ENCODE measurements at regions not wholly inside any gene's neighbourhood (a gene's known extent, or its start where the extent isn't known, plus 50 kb on each side); places are given as distances from the start of the nearest gene placed in this dataset.
"Not testable (repeated sequence)": the region's sequence is repeated elsewhere in the genome, so short reads cannot be mapped to it uniquely, and the experiment has no call there.

- Histone ChIP-seq H3K27ac (ENCODE audit: low read depth in 1 of 2, low read length in 1 of 2) (no peak overlapping the region), H3K4me3 (no peak overlapping the region), H3K27me3 (ENCODE audit: control insufficient read depth in 3 of 3, insufficient read depth in 3 of 3, low read length in 2 of 3) (no peaks in the 10 kb centered on the region), H3K9ac (ENCODE audit: insufficient read depth in 1 of 2, low read length in 2 of 2) (no peak overlapping the region), H3K9me3 (ENCODE audit: control insufficient read depth in 4 of 4, insufficient read depth in 3 of 4, low read length in 3 of 4) (no peaks in the 10 kb centered on the region), H3K36me3 (ENCODE audit: control insufficient read depth in 4 of 4, insufficient read depth in 4 of 4, low read length in 4 of 4) (no peaks in the 10 kb centered on the region), H3K4me1 (ENCODE audit: control insufficient read depth in 5 of 5, insufficient read depth in 5 of 5, low read length in 5 of 5) (peaks cover 0 to 9% (median 0%) of the 10 kb centered on the region in 5 donors)
- TF ChIP-seq, protein P1, sequence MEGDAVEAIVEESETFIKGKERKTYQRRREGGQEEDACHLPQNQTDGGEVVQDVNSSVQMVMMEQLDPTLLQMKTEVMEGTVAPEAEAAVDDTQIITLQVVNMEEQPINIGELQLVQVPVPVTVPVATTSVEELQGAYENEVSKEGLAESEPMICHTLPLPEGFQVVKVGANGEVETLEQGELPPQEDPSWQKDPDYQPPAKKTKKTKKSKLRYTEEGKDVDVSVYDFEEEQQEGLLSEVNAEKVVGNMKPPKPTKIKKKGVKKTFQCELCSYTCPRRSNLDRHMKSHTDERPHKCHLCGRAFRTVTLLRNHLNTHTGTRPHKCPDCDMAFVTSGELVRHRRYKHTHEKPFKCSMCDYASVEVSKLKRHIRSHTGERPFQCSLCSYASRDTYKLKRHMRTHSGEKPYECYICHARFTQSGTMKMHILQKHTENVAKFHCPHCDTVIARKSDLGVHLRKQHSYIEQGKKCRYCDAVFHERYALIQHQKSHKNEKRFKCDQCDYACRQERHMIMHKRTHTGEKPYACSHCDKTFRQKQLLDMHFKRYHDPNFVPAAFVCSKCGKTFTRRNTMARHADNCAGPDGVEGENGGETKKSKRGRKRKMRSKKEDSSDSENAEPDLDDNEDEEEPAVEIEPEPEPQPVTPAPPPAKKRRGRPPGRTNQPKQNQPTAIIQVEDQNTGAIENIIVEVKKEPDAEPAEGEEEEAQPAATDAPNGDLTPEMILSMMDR (IDR thresholded peaks at IDR 0.05; ENCODE audit: control extremely low read depth, extremely low read depth), result no peak
- ATAC-seq (ENCODE audit: insufficient read depth, low FRiP score) (no peak), DNase-seq (no peak)
- whole genome bisulfite sequencing, 2 donors, result 94 to 95% methylated on average over 5 of the region's 5 CpGs
Observed at GRCh38 chr2:44084850-44085249, 83.8 kb upstream of the PPM1B start.

GRCh38 chr2:44086629-44087028, 82.0 kb upstream of the PPM1B start:
- no peaks in the 10 kb centered on the region for H3K36me3 ChIP-seq (ENCODE audit: control insufficient read depth in 4 of 4, insufficient read depth in 4 of 4, low read length in 4 of 4)
- H3K27me3 ChIP-seq (ENCODE audit: control insufficient read depth in 3 of 3, insufficient read depth in 3 of 3, low read length in 2 of 3), result no peaks in the 10 kb centered on the region
- TF ChIP-seq, protein P1 (IDR thresholded peaks at IDR 0.05; ENCODE audit: control extremely low read depth, extremely low read depth), result no peak
- DNase-seq (no peak), ATAC-seq (ENCODE audit: insufficient read depth, low FRiP score) (no peak)
- peaks cover 0 to 9% (median 0%) of the 10 kb centered on the region in 5 donors for H3K4me1 ChIP-seq (ENCODE audit: control insufficient read depth in 5 of 5, insufficient read depth in 5 of 5, low read length in 5 of 5)
- H3K9ac ChIP-seq (ENCODE audit: insufficient read depth in 1 of 2, low read length in 2 of 2), result peak overlapping the region in 1 of 2 donors; percentile 13
- no peaks in the 10 kb centered on the region for H3K9me3 ChIP-seq (ENCODE audit: control insufficient read depth in 4 of 4, insufficient read depth in 3 of 4, low read length in 3 of 4)
- no peak overlapping the region for H3K27ac ChIP-seq (ENCODE audit: low read depth in 1 of 2, low read length in 1 of 2)
- H3K4me3 ChIP-seq, result no peak overlapping the region
- 83 to 95% methylated on average over 12 of the region's 12 CpGs for WGBS, 2 donors

DNA sequence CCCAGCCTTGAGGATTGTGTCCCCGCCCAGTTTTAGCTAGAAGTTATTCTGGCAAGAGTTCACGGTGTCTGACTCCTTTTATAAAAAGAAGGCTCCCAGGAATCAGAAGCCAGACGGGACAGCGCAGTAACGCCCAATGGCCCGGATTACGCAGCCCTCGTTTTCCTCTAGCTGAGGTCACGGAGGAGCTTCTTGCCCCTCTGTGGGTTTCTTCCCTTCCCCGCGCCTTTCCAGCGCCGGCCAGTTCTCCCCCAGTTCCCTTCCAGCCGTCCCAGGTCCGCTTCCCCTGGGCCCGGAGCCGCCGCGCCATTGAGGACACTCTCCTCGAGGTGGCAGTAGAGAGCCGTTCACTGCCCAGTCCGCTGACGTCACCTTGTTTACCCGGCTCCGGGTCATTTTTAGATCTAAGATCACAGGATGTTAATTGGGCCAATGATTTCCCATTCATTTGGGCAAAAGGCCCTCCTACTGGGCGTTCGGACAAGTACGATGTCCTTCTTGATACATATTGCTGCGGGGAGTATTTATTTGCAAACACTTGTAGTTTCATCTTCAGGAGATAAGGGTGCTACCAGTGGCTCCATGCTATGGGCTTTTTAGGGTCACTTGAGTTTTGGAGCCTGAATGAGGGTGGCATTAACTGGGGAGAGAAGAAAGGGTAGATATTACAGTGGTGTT, 81.5 kb upstream of the PPM1B start:
- no peak overlapping the region for H3K4me3 ChIP-seq
- no peaks in the 10 kb centered on the region for H3K36me3 ChIP-seq (ENCODE audit: control insufficient read depth in 4 of 4, insufficient read depth in 4 of 4, low read length in 4 of 4)
- H3K9me3 ChIP-seq (ENCODE audit: control insufficient read depth in 4 of 4, insufficient read depth in 3 of 4, low read length in 3 of 4), result no peaks in the 10 kb centered on the region
- DNase-seq (peak; percentile 85 to 91 (median 89)), ATAC-seq (ENCODE audit: insufficient read depth, low FRiP score) (peak; percentile 95)
- no peak overlapping the region for H3K27ac ChIP-seq (ENCODE audit: low read depth in 1 of 2, low read length in 1 of 2)
- peaks cover 0 to 9% (median 0%) of the 10 kb centered on the region in 5 donors for H3K4me1 ChIP-seq (ENCODE audit: control insufficient read depth in 5 of 5, insufficient read depth in 5 of 5, low read length in 5 of 5)
- peak overlapping the region; percentile 13 to 72 for H3K9ac ChIP-seq (ENCODE audit: insufficient read depth in 1 of 2, low read length in 2 of 2)
- H3K27me3 ChIP-seq (ENCODE audit: control insufficient read depth in 3 of 3, insufficient read depth in 3 of 3, low read length in 2 of 3), result no peaks in the 10 kb centered on the region
- whole genome bisulfite sequencing, 2 donors, result 7 to 11% methylated on average over 29 of the region's 29 CpGs
- TF ChIP-seq, protein P1 (IDR thresholded peaks at IDR 0.05; ENCODE audit: control extremely low read depth, extremely low read depth), result peak; percentile 85

- H3K36me3 ChIP-seq (ENCODE audit: control insufficient read depth in 4 of 4, insufficient read depth in 4 of 4, low read length in 4 of 4), result no peaks in the 10 kb centered on the region
- TF ChIP-seq, protein P1 (IDR thresholded peaks at IDR 0.05; ENCODE audit: control extremely low read depth, extremely low read depth), result no peak
- no peak overlapping the region for H3K27ac ChIP-seq (ENCODE audit: low read depth in 1 of 2, low read length in 1 of 2)
- no peaks in the 10 kb centered on the region for H3K9me3 ChIP-seq (ENCODE audit: control insufficient read depth in 4 of 4, insufficient read depth in 3 of 4, low read length in 3 of 4)
- DNase-seq, result peak in 1 of 3 donors; percentile 23
- H3K9ac ChIP-seq (ENCODE audit: insufficient read depth in 1 of 2, low read length in 2 of 2), result peak overlapping the region in 1 of 2 donors; percentile 72
- peaks cover 0 to 9% (median 0%) of the 10 kb centered on the region in 5 donors for H3K4me1 ChIP-seq (ENCODE audit: control insufficient read depth in 5 of 5, insufficient read depth in 5 of 5, low read length in 5 of 5)
- ATAC-seq (ENCODE audit: insufficient read depth, low FRiP score), result no peak
- no peaks in the 10 kb centered on the region for H3K27me3 ChIP-seq (ENCODE audit: control insufficient read depth in 3 of 3, insufficient read depth in 3 of 3, low read length in 2 of 3)
- H3K4me3 ChIP-seq, result no peak overlapping the region
- 64 to 67% methylated on average over 4 of the region's 4 CpGs for WGBS, 2 donors
Observed at GRCh38 chr2:44087714-44088092, 81.0 kb upstream of the PPM1B start.

DNA sequence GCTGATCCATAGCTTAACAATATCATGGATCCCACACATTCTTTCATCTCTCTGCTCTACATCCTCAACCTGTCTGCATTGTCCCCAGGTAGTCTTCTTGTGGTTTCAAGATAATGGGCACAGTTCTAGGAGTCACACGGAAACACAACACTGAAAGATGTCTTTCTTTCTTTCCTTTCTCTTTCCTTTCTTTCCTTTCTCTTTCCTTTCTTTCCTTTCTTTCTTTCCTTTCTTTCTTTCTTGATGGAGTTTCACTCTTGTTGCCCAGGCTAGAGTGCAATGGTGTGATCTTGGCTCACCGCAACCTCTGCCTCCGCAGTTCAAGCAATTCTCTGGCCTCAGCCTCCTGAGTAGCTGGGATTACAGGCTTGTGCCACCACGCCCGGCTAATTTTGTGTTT, 76.2 kb upstream of the PPM1B start:
- not testable (repeated sequence) for H3K27me3 ChIP-seq (ENCODE audit: control insufficient read depth in 3 of 3, insufficient read depth in 3 of 3, low read length in 2 of 3); DNase-seq; H3K27ac ChIP-seq (ENCODE audit: low read depth in 1 of 2, low read length in 1 of 2); H3K36me3 ChIP-seq (ENCODE audit: control insufficient read depth in 4 of 4, insufficient read depth in 4 of 4, low read length in 4 of 4); H3K9me3 ChIP-seq (ENCODE audit: control insufficient read depth in 4 of 4, insufficient read depth in 3 of 4, low read length in 3 of 4); H3K9ac ChIP-seq (ENCODE audit: insufficient read depth in 1 of 2, low read length in 2 of 2); ATAC-seq (ENCODE audit: insufficient read depth, low FRiP score); H3K4me1 ChIP-seq (ENCODE audit: control insufficient read depth in 5 of 5, insufficient read depth in 5 of 5, low read length in 5 of 5); H3K4me3 ChIP-seq
- 98 to 99% methylated on average over 5 of the region's 5 CpGs for WGBS, 2 donors

Data from lung (tissue), 11 donors.